T-helper 2 cell treated with Interferon-gamma antibody and Interleukin-4, amounts not matched to agents 5 μg/mL and 100 μg/mL, for 36 hours (primary cell): ENCODE measurements at regions not wholly inside any gene's neighbourhood (a gene's known extent, or its start where the extent isn't known, plus 50 kb on each side); places are given as distances from the start of the nearest gene placed in this dataset.

ENCODE experiments used
- DNase-seq: peaks from one replicate; pipeline ENCODE4 v3.0.0; 2021; ENCODE audit warnings: low spot score
- H3K27ac Mint-ChIP-seq: one replicate; pipeline ENCODE4 v1.8.0; 2021; ENCODE audit warnings: mild to moderate bottlenecking, mixed read lengths
- H3K27me3 Mint-ChIP-seq: one replicate; pipeline ENCODE4 v1.8.0; 2021; ENCODE audit warnings: low read depth, mixed read lengths
- H3K36me3 Mint-ChIP-seq: one replicate; pipeline ENCODE4 v1.8.0; 2021; ENCODE audit warnings: low read depth, mixed read lengths
- H3K4me1 Mint-ChIP-seq: one replicate; pipeline ENCODE4 v1.8.0; 2021; ENCODE audit warnings: low read depth, mixed read lengths
- H3K4me3 Mint-ChIP-seq: one replicate; pipeline ENCODE4 v1.8.0; 2022; ENCODE audit warnings: mild to moderate bottlenecking, moderate library complexity, mixed read lengths
- H3K9me3 Mint-ChIP-seq: one replicate; pipeline ENCODE4 v1.8.0; 2021; ENCODE audit warnings: mixed read lengths

GRCh38 chr2:234682492-234683228 is 185.8 kb upstream of the ARL4C start:
- no peak overlapping the region for H3K4me3 Mint-ChIP-seq

DNA sequence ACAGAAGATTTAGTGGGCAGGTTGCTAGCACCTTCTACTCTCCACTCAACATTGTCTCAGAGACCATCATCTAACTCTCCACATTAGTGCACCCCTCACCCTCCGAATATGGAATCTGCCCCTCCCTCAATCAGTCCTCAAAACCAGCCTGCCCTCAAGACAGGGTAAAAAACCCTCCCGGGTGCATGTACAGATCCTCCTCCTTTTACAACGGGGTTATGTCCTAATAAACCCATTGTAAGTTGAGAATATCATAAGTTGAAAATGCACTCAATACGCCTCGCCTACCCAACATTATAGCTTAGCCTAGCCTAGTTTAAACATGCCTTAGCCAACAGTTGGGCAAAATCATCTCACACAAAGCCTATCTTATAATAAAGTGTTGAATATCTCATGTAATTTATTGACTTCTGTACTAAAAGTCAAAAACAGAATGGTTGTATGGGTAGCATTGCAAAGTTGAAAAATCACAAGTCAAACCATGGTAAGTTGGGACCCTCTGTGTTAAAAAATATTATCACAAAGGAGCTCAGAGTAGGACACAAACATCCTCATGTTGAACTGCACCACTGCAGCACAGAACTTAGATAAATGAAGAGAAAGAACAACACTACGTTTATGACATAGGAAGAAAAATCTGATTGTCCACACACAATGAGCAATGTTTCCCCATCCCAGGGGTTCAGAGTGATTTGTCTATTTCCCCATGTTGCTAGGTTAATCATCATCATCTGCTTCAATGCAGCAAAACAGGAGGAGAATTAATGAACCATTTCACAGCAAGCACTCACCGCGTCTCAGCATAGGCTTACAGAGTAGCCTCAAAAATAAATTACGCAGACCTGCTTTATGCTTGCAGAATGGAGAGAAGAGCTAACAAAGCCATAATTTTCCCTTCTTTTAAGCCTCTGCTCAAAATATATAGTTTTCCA is 184.1 kb upstream of the ARL4C start:
- no peak for DNase-seq
- Mint-ChIP-seq H3K4me3 (no peak overlapping the region), H3K4me1 (no peaks in the 10 kb centered on the region), H3K36me3 (no peaks in the 10 kb centered on the region), H3K27ac (no peak overlapping the region), H3K27me3 (peaks cover 5% of the 10 kb centered on the region), H3K9me3 (no peaks in the 10 kb centered on the region)

More at GRCh38 chr2:234682492-234683228, 185.8 kb upstream of the ARL4C start:
- H3K9me3 Mint-ChIP-seq = no peaks in the 10 kb centered on the region
- H3K4me1 Mint-ChIP-seq = no peaks in the 10 kb centered on the region
- no peak overlapping the region for H3K27ac Mint-ChIP-seq
- H3K36me3 Mint-ChIP-seq = no peaks in the 10 kb centered on the region
- H3K27me3 Mint-ChIP-seq = peaks cover 6% of the 10 kb centered on the region
- DNase-seq = no peak

DNA sequence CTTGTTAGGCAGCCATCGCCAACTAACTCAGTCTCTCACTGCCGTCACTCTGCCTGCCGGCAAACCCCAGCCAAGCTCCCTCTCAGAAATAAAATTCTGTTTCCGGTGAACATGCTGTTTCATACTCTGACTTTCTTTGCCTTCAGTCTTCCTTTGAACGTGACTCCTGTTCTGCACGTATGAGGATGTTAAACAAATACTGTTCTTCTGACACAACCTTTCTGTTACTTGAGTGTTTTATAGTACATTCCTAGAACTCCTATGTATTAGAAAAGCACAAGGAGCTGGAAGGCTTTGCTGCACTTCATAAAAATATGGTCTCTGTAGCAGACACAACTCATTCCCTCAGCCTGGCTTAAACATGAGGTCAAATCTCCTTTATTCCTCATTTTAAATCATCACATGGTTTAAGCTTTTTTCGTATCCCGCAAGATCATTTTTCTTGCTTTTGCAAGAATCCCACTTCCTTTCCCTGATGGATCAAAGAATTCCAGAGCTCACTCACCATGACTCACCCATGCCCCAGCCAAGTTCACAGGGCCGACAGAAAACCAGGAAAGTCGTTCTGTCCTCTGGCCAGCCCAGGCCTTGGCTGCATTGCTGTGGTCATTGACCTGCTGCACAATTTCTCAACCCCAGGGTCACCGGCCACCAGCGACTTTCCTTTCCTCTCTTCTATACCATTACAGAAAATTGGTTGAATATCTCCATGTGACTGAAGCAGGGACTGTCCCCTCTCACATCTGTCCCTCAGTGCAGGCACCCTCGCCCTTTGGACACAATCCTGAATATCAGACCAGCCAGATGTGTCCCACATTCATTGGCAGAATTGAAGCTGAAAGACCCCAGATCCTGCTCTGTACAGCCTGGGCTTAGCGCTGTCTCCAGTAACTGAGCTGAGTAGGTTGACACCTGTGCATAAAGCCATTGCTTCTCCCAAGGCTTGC is 183.1 kb upstream of the ARL4C start:
- Mint-ChIP-seq H3K9me3 (no peaks in the 10 kb centered on the region), H3K27me3 (peaks cover 5% of the 10 kb centered on the region), H3K36me3 (no peaks in the 10 kb centered on the region), H3K4me1 (no peaks in the 10 kb centered on the region), H3K27ac (no peak overlapping the region), H3K4me3 (no peak overlapping the region)
- DNase-seq = no peak

DNA sequence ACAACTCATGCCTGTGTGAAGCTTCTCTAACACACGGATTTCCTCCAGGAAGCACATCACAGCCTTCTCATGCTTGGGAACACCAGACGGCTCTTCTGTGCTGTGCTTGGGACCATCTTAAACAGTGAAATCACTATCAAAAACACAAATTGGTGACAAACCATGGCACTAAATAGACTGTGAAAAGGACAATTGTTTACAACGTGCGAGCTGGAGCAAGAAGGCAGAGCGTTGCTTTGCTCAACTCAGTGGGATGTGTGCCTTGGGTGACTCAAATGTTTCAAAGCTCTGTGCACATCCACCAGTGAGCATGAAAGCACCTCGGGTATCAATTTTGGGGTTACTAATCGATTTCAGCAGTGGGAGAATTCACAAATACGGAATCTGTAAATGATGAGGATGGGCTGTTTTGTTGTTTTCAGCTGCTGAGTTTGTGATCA is 182.4 kb upstream of the ARL4C start:
- Mint-ChIP-seq H3K4me3 (no peak overlapping the region), H3K36me3 (no peaks in the 10 kb centered on the region), H3K4me1 (no peaks in the 10 kb centered on the region), H3K27ac (no peak overlapping the region), H3K9me3 (no peaks in the 10 kb centered on the region), H3K27me3 (peaks cover 4% of the 10 kb centered on the region)
- no peak for DNase-seq

DNA sequence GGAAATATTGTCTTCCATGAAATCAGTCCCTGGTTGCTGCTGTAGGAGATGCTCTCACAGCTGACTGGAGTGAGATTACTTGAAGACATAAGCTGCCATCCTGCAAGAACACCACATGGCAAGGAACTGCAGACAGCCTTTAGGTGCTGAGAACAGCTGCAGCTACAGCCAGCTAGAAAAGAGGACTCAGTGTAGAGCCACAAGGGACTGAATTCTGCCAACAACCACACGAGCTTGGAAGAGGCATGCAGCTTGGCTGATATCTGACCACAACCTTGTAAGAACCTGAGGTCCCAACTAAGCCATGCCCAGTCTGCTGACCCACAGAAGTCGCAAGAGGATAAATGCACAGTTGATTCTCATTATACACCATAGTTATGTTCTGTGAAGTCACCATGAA is 181.8 kb upstream of the ARL4C start:
- H3K27me3 Mint-ChIP-seq = peaks cover under 1% of the 10 kb centered on the region
- H3K27ac Mint-ChIP-seq = no peak overlapping the region
- H3K4me3 Mint-ChIP-seq = no peak overlapping the region
- DNase-seq = no peak
- H3K4me1 Mint-ChIP-seq = no peaks in the 10 kb centered on the region
- no peaks in the 10 kb centered on the region for H3K9me3 Mint-ChIP-seq
- H3K36me3 Mint-ChIP-seq = no peaks in the 10 kb centered on the region

DNA sequence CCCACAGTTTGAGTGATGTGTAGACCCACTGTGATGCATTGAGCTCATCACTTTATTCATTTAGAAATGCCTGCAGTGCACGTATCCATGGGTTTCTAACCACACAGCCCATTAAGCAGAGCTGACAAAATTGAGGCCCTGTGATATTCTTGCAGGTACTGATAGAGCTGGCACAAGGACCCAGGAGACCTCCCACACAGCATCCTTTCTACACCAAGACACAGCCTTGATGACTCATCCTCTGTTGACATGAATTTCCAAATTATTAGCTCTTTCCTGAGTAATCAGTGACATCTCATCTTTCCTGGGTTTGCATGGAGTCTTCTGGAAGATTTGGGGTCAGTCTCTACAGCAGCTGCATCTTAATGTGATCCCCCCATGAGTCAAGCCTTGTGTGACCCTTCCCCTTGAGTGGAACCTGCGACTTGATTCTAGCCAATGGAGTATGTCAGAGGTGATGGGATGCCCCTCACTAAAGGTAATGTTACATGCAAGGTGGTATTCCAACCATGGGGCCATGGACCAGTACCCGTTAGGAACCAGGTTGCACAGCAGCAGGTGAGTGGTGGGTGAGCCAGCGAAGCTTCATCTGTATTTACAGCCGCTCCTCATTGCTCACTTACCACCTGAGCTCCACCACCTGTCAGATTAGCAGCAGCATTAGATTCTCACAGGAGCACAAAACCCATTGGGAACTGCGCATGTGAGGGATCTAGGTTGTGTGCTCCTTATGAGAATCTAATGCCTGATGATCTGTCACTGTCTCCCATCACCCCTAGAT is 181.1 kb upstream of the ARL4C start:
- no peak for DNase-seq
- no peaks in the 10 kb centered on the region for H3K4me1 Mint-ChIP-seq
- H3K36me3 Mint-ChIP-seq = no peaks in the 10 kb centered on the region
- H3K27ac Mint-ChIP-seq = no peak overlapping the region
- H3K4me3 Mint-ChIP-seq = no peak overlapping the region
- H3K9me3 Mint-ChIP-seq = no peaks in the 10 kb centered on the region
- no peaks in the 10 kb centered on the region for H3K27me3 Mint-ChIP-seq

DNA sequence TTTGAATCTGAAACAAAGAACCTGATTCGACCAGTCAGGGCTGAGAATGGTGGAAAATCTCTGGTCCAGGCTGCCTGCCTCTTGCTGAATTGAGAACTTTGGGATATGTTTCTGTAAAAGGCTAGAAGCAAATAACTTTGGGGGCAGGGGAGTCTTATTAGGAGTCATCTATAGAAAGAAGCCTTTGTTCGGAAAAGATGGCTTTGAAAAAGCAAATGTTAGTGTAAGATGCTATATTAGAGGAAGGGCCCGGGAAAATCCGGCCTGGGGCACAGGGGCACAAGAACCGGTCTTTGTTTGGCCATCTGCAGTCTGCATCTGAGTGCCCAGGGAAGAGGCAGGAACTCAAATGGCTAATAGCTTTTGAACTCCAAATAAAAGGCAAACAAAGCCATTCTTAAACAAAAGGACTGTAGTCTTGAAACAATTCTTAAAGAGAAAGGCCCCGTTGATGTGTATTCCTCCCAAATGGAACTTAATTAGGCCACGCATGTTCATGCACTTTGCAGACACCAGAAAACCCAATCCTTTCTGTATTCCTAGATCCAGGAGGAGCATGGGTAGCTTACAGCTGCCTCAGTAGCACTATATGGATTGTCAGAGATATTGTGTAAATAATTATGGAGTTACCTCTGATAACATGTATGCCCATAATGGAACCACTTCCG is 180.0 kb upstream of the ARL4C start:
- Mint-ChIP-seq H3K9me3 (no peaks in the 10 kb centered on the region), H3K4me3 (no peak overlapping the region), H3K27ac (no peak overlapping the region), H3K4me1 (no peaks in the 10 kb centered on the region), H3K36me3 (no peaks in the 10 kb centered on the region), H3K27me3 (no peaks in the 10 kb centered on the region)
- no peak for DNase-seq

- Mint-ChIP-seq H3K36me3 (no peaks in the 10 kb centered on the region), H3K27ac (no peak overlapping the region), H3K9me3 (no peaks in the 10 kb centered on the region), H3K27me3 (no peaks in the 10 kb centered on the region), H3K4me3 (no peak overlapping the region), H3K4me1 (no peaks in the 10 kb centered on the region)
- DNase-seq = no peak
These were observed 179.4 kb upstream of the ARL4C start for GRCh38 chr2:234676109-234676782.

DNA sequence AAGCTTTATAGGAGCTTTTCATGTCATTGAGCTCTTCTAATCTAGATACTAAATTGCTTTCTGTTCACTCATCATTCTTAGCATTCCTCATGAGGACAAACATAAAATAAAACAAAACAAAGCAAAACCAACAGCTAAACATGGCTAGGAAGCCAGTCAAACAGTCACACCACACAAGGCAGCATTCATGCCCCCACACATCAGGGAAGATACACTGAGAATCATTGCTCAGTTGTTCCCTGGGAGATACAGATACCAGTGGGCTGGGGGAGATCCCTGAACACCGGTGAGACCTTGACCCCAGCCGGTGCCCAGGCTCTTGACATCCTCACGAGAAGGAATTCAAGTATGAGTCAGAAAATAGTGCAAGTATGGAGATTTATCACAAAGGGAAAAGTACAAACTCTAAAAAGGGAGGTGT is 177.9 kb upstream of the ARL4C start:
- Mint-ChIP-seq H3K4me1 (no peaks in the 10 kb centered on the region), H3K27me3 (no peaks in the 10 kb centered on the region), H3K9me3 (no peaks in the 10 kb centered on the region), H3K27ac (no peak overlapping the region), H3K36me3 (no peaks in the 10 kb centered on the region), H3K4me3 (no peak overlapping the region)
- no peak for DNase-seq

- no peaks in the 10 kb centered on the region for H3K9me3 Mint-ChIP-seq
- no peak overlapping the region for H3K4me3 Mint-ChIP-seq
- DNase-seq = no peak
- H3K36me3 Mint-ChIP-seq = no peaks in the 10 kb centered on the region
- no peak overlapping the region for H3K27ac Mint-ChIP-seq
- H3K4me1 Mint-ChIP-seq = no peaks in the 10 kb centered on the region
- no peaks in the 10 kb centered on the region for H3K27me3 Mint-ChIP-seq
These were observed 177.3 kb upstream of the ARL4C start for GRCh38 chr2:234673961-234674759.

- Mint-ChIP-seq H3K27me3 (no peaks in the 10 kb centered on the region), H3K4me3 (no peak overlapping the region), H3K36me3 (no peaks in the 10 kb centered on the region), H3K4me1 (no peaks in the 10 kb centered on the region), H3K9me3 (no peaks in the 10 kb centered on the region), H3K27ac (no peak overlapping the region)
- DNase-seq = no peak
These were observed 176.6 kb upstream of the ARL4C start for GRCh38 chr2:234673501-234673900.
